AG10803 (cell line): ENCODE measurements at regions not wholly inside any gene's neighbourhood (a gene's known extent, or its start where the extent isn't known, plus 50 kb on each side); places are given as distances from the start of the nearest gene placed in this dataset.
"Not testable (repeated sequence)": the region's sequence is repeated elsewhere in the genome, so short reads cannot be mapped to it uniquely, and the experiment has no call there.

Experiments
- DNase-seq: peaks from one replicate; pipeline ENCODE4 v3.0.0; 2010; ENCODE audit warnings: low read depth
- H3K4me3 ChIP-seq: 2 replicates; pipeline ENCODE4 v1.5.1; 2011; ENCODE audit warnings: mild to moderate bottlenecking, low read length, control low read depth

- peak overlapping the region; percentile 40 for H3K4me3 ChIP-seq
- peak; percentile 61 for DNase-seq
Measured at GRCh38 chr5:34244281-34245031, 201.4 kb upstream of the C1QTNF3 start.

DNA sequence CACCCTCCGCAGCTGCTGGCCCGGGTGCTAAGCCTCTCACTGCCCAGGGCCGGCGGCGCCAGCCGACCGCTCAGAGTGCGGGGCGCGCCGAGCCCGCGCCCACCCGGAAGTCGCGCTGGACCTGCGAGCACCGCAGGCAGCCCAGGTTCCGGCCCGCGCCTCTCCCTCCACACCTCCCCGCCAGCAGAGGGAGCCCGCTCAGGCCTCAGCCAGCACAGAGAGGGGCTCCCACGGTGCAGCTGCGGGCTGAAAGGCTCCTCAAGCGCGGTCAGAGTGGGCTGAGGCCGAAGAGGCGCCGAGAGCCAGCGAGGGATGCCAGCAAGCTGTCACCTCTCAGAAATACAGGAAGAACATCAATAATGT lies 202.0 kb upstream of the C1QTNF3 start:
- peak overlapping the region; percentile 36 for H3K4me3 ChIP-seq
- not testable (repeated sequence) for DNase-seq

GRCh38 chr5:34245813-34246212 lies 202.8 kb upstream of the C1QTNF3 start:
- peak; percentile 5 for DNase-seq
- peak overlapping the region; percentile 25 for H3K4me3 ChIP-seq

- DNase-seq, H3K4me3 ChIP-seq: not testable (repeated sequence)
Measured at GRCh38 chr5:34258598-34258997, 215.6 kb upstream of the C1QTNF3 start.

GRCh38 chr5:34261020-34261419 lies 218.0 kb upstream of the C1QTNF3 start:
- DNase-seq, H3K4me3 ChIP-seq: not testable (repeated sequence)

DNA sequence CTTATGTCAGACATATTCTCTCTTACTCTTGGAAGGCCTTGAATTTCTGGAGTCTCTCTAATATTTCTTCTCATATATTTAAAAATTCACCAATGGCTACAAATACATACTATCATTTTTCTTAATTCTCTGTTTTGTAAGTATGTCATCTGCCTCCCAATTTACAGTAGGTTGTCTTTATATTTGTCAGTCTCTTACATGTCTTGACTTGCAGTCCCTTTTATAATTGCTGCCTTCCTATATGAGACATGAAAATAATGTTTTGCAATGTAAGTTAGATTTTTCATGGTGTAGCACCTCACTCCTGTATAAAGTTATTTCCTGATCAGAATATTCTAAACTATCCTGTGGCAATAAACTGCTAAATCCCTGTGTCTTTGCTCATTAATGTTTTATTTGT lies 223.1 kb upstream of the C1QTNF3 start:
- not testable (repeated sequence) for DNase-seq, H3K4me3 ChIP-seq

GRCh38 chr5:34296759-34297158 lies 253.7 kb upstream of the C1QTNF3 start:
- H3K4me3 ChIP-seq, DNase-seq: not testable (repeated sequence)

GRCh38 chr5:34329201-34329600 lies 286.2 kb upstream of the C1QTNF3 start:
- not testable (repeated sequence) for DNase-seq, H3K4me3 ChIP-seq

- DNase-seq: peak; percentile 38
Measured at GRCh38 chr5:34329611-34330108, 286.6 kb upstream of the C1QTNF3 start.

GRCh38 chr5:34331928-34332454 lies 289.0 kb upstream of the C1QTNF3 start:
- not testable (repeated sequence) for H3K4me3 ChIP-seq, DNase-seq

More at GRCh38 chr5:34329611-34330108, 286.6 kb upstream of the C1QTNF3 start:
- not testable (repeated sequence) for H3K4me3 ChIP-seq

DNA sequence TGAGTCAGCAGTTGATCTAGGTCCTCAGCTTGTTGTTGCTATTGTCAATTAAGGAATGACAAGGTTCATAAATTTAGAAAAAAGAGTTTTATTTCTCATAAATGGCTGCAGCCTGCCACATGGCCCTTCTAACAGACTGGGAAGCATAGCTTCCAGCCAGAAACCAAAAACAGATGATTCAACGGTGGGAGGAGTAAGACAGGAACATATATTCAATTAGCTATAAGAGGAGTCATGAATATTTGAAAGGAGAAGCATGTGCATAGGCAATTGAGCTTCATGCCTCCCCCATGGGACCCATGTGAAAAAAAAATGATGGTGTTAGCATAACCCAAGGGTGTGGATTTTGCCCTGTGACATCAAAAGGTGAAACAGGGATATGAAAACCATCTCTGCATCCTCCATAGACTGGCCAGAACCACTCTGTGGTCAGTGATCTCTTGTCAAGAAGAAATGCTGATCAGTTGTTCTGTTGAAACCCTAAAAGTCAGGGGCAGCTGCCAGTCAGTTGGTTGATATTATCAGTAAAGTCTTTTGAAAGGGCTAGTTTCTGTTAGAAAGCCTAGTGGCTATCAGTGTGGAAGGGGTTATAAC lies 296.5 kb upstream of the C1QTNF3 start:
- not testable (repeated sequence) for DNase-seq, H3K4me3 ChIP-seq

- not testable (repeated sequence) for H3K4me3 ChIP-seq, DNase-seq
Measured at GRCh38 chr5:34354440-34354839, 301.7 kb upstream of the RAI14 start.

DNA sequence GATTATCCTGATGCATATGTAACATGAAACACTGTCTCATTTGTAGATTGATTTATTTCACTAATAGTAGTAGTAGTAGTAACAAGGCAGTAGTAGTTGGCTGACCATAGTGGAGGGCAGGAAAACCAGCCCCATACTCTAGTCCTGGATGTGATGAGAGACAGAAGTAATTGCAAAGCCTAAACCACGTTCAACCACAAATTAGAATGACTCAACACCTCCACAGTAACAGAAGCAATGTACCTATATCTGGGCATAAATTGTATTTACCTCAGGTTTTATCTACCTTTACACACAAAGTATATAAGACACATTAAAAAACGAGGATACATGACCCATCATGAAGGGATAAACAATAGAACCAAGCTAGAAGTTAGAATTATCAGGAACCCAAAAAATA lies 284.7 kb upstream of the RAI14 start:
- DNase-seq, H3K4me3 ChIP-seq: not testable (repeated sequence)

- not testable (repeated sequence) for H3K4me3 ChIP-seq, DNase-seq
Measured at GRCh38 chr5:34371817-34372216, 284.3 kb upstream of the RAI14 start.

DNA sequence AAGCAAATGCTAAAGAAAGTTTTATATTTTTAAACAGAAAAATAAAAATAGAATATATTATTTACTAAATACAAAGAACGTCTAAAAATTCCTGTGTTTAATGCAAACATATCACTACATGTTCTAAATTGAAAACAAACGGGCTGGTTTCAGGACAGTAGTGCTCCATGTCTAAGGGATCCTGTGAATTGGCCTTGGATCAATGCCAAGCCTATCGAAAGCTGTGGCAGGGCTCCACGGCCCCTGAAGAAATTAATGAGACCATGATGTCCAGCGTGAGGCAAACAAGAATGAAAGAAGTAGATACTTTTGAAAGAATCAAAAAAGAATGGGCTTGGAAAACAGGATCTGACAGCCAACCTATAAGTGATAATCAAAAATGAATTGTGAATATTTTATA lies 283.4 kb upstream of the RAI14 start:
- not testable (repeated sequence) for H3K4me3 ChIP-seq, DNase-seq

- DNase-seq, H3K4me3 ChIP-seq: not testable (repeated sequence)
Measured at GRCh38 chr5:34377651-34378050, 278.5 kb upstream of the RAI14 start.

- not testable (repeated sequence) for DNase-seq, H3K4me3 ChIP-seq
Measured at GRCh38 chr5:34378498-34378897, 277.6 kb upstream of the RAI14 start.

DNA sequence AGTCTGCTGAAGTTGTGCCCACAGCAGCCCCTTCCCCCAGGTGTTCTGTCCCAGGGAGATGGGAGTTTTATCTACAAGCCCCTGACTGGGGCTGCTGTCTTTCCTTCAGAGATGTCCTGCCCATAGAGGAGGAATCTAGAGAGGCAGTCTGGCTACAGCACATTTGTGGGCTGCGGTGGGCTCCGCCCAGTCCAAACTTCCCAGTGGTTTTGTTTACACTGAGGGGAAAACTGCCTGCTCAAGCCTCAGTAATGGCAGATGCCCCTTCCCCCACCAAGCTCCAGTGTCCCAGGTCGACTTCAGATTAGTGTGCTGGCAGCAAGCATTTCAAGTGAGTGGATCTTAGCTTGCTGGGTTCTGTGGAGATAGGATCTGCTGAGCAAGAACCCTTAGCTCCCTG lies 267.4 kb upstream of the RAI14 start:
- not testable (repeated sequence) for H3K4me3 ChIP-seq, DNase-seq
